T-helper 1 cell treated with Interleukin-12 subunit alpha and Interleukin-12 subunit beta and Interleukin-4 antibody, amounts not matched to agents 30 ng/mL and 1 ng/mL, for 36 hours (primary cell): ENCODE measurements at regions not wholly inside any gene's neighbourhood (a gene's known extent, or its start where the extent isn't known, plus 50 kb on each side); places are given as distances from the start of the nearest gene placed in this dataset.

Experiments used
- intact Hi-C: fragments of 100-400 bp; cut with micrococcal nuclease; formaldehyde crosslinking; loops from one replicate; pipeline ENCODE4 v1.15.1; 2024

DNA sequence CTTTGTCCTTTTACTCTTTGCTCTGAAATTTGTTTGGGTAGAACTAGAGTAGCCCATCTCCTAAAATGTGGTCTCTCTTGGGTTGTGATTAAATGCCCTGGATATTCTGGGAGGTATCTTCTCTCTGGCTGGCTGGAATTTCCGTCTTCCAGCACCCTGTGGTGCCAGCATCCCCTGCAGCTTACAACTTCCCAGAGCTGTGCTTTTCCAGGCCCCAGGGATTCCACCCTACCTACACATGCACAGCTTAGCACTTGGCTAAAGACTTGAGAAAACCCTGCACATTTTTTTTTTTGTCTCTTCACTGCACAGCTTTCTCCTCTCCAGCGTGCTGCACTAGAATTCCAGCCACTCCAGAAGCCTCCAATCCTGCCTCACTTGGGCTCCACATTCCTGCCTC, 334.7 kb downstream of the IRS2 start:
- intact Hi-C loops, result no loop called here

DNA sequence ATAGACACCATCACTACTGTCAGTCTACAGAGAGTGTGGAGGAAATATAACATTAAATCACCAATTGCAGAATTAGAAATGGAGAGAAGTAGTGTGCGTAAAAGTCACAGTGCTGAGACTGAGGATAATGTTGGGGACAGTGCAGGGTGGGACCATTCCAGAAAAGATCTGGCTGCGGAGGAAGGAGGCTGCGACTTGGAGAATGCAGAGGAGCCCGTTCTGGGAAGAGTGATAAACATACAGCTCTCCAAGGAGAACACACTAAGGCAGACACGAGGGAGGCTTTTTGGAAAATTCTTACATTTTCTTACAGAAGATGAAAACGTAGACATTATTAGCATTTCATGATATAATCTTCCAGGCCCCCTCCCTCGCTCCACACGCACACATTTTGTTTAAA, 337.8 kb downstream of the IRS2 start:
- intact Hi-C loops, result no loop called here

DNA sequence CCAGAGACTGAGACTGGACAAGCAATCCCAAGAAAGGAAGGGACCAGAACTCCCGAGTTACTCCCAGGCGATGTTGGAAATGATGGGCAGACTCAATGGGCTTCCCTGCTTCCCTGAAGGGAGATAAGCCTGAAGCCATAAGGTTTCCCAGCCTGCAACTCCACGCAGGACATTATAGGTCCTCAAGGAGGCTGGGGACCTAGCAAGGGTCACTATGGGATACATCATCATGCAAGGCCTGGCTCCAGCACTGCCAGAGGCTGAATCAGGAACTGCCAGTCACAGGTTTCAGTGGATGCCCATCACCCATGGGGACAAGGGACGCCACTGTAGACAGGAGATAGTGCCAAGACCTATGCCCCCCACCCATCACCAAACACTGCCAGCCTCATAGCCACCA, 338.7 kb downstream of the IRS2 start:
- intact Hi-C loops, result no loop called here

DNA sequence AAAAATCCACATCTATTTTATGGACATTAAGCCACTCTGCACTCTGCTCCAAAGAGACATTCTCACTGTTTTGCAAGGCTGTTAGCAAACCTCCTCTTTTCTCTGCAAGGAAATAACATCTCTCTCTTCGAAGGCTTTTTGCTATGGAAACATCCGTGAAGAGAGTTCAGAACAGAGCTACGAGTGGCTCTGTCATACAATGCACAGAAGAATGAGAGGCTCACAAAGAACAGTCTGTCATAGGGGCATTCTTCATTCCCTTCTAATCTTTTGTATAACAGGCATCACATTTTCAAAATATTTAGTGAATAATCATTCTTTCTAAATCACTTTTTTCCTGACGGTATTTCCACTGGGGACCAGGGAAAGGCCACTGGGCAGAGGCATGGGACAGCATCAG, 346.1 kb downstream of the IRS2 start:
- intact Hi-C loops, result no loop called here

GRCh38 chr13:109439813-109440212, 346.6 kb downstream of the IRS2 start:
- intact Hi-C loops, result no loop called here

DNA sequence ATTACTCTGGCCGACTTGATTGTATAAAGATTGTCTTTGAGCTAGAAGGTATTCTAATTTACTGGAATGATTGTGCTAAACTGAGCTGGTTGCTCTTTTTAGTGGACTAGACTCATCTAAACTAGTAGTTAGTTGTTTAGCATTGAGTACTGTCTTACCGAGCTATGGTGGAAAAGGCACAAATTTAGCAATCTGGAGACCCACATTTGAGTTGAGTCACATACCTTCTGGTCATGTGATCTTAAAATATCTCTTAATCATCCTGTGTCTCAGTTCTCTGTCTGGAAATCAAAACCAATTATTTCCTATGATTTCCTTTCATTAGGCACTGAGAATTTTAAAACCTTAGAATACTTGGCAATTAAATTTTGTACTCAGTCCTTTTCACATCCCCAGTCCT, 349.5 kb downstream of the IRS2 start:
- intact Hi-C loops, result no loop called here

- intact Hi-C loops, result no loop called here
Observed at GRCh38 chr13:109436055-109436622, 350.2 kb downstream of the IRS2 start.

- intact Hi-C loops, result no loop called here
Observed at GRCh38 chr13:109431217-109431616, 355.2 kb downstream of the IRS2 start.

GRCh38 chr13:109428146-109428545, 358.2 kb downstream of the IRS2 start:
- intact Hi-C loops, result no loop called here

GRCh38 chr13:109427695-109428094, 358.7 kb downstream of the IRS2 start:
- intact Hi-C loops, result no loop called here

DNA sequence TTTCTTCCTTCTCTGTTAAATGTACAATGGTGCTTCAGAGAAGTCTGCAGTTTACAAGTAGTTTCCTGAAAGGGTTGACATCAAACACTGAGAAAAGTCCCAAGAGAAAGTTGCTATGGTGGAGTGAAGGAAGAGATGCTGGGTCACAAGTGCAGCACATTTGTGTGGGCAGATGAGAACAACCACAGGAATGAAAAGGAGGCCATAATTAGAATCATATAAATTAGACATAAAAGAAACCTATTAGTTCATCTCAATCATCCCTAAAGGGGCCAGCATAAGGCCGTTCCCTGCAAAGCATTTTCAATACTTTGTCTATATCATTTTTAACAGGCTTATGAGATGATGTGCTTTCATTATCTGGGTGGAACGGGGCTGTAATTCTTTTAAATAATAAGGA, 359.2 kb downstream of the IRS2 start:
- intact Hi-C loops, result no loop called here

- intact Hi-C loops, result no loop called here
Observed at GRCh38 chr13:109426690-109426990, 359.7 kb downstream of the IRS2 start.

DNA sequence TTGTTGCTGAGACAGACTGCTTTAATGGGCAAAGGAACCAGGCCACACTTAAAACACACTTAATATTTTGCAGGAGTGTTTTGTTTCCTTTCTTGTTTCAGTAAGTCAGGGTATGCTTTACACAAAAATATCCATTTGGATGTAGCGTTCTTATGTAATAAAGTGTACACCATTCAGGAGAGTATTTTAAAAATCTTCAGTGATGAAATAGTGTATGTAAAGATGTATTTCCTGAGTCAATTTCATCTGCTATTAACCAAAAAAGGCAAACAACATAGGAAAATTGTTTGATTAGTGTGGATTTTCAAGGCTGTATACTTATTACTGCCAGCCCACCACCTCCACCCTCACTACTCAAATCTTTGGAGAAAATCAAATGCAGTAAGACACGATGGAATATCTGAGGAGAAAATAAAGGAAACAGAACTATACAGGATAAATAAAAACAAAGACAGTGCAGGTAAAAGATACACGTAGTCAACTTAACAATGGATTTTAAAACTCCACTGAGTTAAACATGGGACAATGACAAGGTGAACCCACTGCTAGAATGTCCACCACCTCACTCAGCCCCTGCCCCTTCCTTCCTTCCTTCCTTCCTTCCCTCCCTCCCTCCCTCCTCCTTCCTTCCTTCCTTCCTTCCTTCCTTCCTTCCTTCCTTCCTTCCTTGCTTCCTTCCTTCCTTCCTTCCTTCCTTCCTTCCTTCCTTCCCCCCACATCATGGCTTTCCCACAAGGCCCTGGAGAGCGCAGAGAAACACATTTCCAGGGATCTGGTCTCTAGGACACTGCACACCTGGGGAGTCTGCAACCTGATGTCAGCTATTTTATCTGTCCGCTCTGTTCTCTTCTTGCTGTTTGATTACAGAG, 360.3 kb downstream of the IRS2 start:
- intact Hi-C loops, result no loop called here

DNA sequence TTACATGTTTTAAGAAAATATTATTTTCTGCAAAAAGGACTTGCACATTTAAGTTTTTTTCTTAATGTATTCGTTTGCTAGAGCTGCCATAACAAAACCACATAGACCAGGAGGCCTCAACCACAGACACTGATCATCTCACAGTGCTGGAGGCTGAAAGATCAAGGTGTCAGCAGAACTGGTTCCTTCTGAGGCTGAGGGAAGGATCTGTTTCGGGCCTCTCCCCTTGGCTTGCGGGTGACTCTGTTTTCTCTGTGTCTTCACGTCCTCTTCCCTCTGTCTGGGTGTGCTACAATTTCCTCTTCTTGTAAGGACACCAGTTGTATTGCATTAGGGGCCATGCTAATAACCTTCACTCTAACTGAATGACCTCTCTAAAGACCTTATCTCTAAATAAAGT, 364.2 kb downstream of the IRS2 start:
- intact Hi-C loops, result no loop called here

DNA sequence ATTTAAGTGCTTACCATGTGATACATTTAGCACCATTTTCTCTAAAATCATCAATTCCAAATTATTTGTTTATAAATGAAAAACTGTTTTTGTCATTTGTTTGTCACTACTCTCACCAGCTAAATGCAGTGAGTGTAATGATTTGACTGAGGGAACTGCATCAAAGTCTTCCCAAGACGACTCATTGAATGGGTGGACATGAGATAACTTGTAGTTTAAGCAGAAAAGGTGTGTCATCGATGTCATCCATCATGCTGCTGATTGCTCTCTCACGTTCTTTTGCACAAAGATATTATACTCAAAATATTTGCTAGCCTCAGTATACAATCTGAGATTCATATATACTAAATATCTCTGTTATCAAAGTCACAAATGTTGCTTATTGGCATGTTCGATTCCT, 366.5 kb downstream of the IRS2 start:
- intact Hi-C loops, result no loop called here

- intact Hi-C loops, result no loop called here
Observed at GRCh38 chr13:109418111-109418510, 368.3 kb downstream of the IRS2 start.

GRCh38 chr13:109416001-109416400, 370.4 kb downstream of the IRS2 start:
- intact Hi-C loops, result no loop called here

GRCh38 chr13:109415057-109415456, 371.3 kb downstream of the IRS2 start:
- intact Hi-C loops, result no loop called here

DNA sequence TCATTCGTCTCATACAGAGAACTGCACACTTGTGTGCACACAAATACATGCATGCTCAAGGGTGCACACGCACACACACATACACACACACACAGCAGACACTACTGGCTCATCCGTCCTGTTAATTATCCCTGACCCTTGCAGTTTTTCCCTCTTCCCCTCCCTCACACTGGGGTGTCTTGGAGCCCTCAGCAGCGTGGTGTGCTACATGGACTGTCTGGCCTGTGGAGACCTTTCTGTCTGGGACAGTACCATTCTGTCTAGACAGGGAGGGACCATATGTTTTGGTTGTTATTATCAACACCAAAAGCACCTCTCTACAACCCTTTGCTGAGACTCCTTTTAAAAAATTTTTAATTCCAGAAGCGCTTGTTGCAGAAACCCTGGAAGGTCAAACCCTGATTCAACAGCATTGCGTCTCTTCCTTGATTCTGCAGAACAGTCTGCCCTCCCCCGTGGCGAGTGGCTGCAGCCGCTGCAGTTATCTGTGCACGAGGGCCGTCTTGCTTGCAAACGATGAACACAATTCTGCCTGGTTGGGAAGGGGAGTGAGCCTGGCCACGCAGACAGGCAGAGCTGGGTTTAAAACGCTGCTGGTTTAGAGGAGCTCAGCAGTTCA, 374.0 kb downstream of the IRS2 start:
- intact Hi-C loops, result no loop called here

- intact Hi-C loops, result no loop called here
Observed at GRCh38 chr13:109410868-109411267, 375.5 kb downstream of the IRS2 start.

- intact Hi-C loops, result no loop called here
Observed at GRCh38 chr13:109408591-109409382, 377.6 kb downstream of the IRS2 start.

- intact Hi-C loops, result no loop called here
Observed at GRCh38 chr13:109406376-109406992, 379.9 kb downstream of the IRS2 start.
